Activated naive CD4-positive, alpha-beta T cell treated with anti-CD3 and anti-CD28 coated beads, Interleukin-2, amount 10 ng/mL, durations not matched to agents 7 days and 5 days (primary cell): ENCODE measurements at regions not wholly inside any gene's neighbourhood (a gene's known extent, or its start where the extent isn't known, plus 50 kb on each side); places are given as distances from the start of the nearest gene placed in this dataset.
"Not testable (repeated sequence)": the region's sequence is repeated elsewhere in the genome, so short reads cannot be mapped to it uniquely, and the experiment has no call there.

Experiments
- CTCF ChIA-PET: fragments of 350-600 bp; sonication (Branson Sonifier 250); formaldehyde crosslinking; loops from one replicate; lab custom pipeline; 2021; ENCODE audit warnings: antibody characterized with exemption; lab: Charles Lee
- DNase-seq: peaks from one replicate; pipeline ENCODE4 v3.0.0-alpha.2; 2020
- H3K27ac Mint-ChIP-seq: one replicate; pipeline ENCODE4 v1.8.0; 2021; ENCODE audit warnings: mild to moderate bottlenecking, moderate library complexity, mixed read lengths
- H3K27me3 Mint-ChIP-seq: one replicate; pipeline ENCODE4 v1.8.0; 2021; ENCODE audit warnings: mild to moderate bottlenecking, mixed read lengths
- H3K36me3 Mint-ChIP-seq: one replicate; pipeline ENCODE4 v1.8.0; 2021; ENCODE audit warnings: mixed read lengths
- H3K4me1 Mint-ChIP-seq: one replicate; pipeline ENCODE4 v1.8.0; 2021; ENCODE audit warnings: mixed read lengths
- H3K4me3 Mint-ChIP-seq: one replicate; pipeline ENCODE4 v1.8.0; 2021; ENCODE audit warnings: mild to moderate bottlenecking, moderate library complexity, mixed read lengths
- H3K9me3 Mint-ChIP-seq: one replicate; pipeline ENCODE4 v1.8.0; 2021; ENCODE audit warnings: mixed read lengths

DNA sequence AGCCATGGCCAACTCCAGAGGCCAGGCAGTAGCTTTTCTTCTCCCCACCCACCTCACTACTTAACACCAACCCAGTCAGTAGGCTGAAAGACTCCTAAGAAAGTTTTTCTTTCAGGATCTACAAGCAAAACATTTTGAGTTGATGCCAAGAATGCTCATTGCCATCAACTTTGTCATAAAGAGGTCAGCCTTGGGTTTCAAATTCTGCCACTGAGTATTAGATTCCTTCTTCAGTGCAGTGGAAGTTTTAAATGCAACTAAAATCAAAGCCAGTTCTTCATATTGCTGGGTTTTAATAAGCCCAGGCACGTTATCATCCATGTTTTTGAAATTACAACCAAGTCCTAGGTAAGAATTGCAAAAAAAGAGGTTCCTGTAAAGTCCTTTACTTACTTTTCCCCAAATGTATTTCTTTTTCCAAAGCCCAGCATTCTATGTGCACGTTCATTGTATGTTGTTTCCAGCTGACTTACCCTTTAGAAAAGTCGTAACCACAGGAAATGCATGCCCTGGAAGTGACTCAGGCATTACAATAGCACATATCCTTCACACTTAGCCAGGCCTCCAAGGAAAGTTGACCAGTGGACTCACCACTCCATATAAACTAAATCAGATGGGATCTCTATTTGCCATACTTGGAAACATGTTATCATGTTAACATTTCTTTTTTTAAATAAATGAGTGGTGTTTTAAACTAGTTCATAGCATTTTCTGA is 229.9 kb downstream of the SOX3 start:
- Mint-ChIP-seq H3K4me1 (no peaks in the 10 kb centered on the region), H3K9me3 (peaks cover 7% of the 10 kb centered on the region), H3K27ac (no peak overlapping the region), H3K4me3 (no peak overlapping the region), H3K36me3 (no peaks in the 10 kb centered on the region), H3K27me3 (no peaks in the 10 kb centered on the region)
- CTCF ChIA-PET = no interaction called here
- no peak for DNase-seq

DNA sequence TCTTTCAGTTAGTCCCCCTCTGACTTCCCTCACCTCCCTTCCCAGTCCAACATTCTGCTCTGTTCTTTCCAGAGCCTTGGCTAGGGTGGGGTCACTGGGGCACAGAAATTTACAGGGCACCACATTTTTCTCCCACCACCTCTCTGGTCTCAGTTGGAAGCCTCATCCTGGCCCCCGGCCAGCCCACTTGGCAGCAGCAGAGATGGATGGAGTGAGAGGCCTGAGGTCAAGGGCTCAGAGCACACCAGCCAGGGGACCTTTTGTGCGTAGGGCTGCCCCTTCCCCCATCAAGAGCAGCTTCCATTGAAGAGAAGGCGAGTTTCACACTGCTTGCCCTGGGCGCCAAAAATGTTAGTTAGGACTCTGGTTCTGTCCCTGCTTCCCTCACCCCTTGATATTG is 230.9 kb downstream of the SOX3 start:
- H3K9me3 Mint-ChIP-seq = peaks cover 7% of the 10 kb centered on the region
- H3K4me3 Mint-ChIP-seq = no peak overlapping the region
- CTCF ChIA-PET = no interaction called here
- no peaks in the 10 kb centered on the region for H3K36me3 Mint-ChIP-seq
- no peak for DNase-seq
- no peaks in the 10 kb centered on the region for H3K27me3 Mint-ChIP-seq
- no peak overlapping the region for H3K27ac Mint-ChIP-seq
- no peaks in the 10 kb centered on the region for H3K4me1 Mint-ChIP-seq

DNA sequence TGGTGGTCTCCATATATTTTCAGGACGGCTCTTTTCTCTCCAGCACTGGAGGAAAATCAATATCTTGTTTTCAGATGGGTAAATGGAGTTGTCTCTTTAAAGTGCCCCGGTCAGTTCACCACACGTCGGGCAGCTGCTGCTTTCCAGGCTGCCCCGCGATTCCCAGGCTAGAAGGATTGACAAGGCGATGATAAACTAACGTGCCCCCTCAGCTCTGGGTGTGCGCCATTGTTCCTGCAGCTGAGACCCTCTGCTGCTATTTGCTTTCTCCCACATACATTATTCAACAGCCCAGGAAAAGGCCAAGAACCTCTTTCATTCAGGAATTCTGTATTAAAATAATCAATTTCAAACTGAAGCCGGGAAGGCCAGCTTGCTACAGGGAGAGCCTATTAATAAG is 254.5 kb downstream of the SOX3 start:
- H3K27ac Mint-ChIP-seq = no peak overlapping the region
- no peaks in the 10 kb centered on the region for H3K27me3 Mint-ChIP-seq
- no peaks in the 10 kb centered on the region for H3K4me1 Mint-ChIP-seq
- H3K9me3 Mint-ChIP-seq = no peaks in the 10 kb centered on the region
- no peak overlapping the region for H3K4me3 Mint-ChIP-seq
- CTCF ChIA-PET = no interaction called here
- DNase-seq = no peak
- H3K36me3 Mint-ChIP-seq = no peaks in the 10 kb centered on the region

DNA sequence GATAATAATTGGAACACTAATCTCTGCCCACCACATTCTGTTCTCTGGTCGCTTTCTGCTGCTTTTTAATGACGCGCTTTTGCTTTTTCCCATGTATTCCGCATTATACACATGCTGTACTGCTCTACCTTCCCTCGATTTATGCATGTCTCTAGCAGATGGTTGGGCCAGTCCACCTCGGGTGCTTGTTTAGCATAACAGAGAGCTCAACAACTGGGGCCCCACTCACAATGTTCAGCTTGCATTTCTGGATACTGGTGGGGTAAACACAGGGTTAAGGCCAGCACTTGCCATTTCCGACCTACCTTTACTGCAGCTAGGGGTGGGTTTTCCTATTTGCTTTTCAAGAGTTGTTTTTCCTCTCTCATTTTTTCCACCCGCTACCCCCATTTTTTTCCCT is 255.8 kb downstream of the SOX3 start:
- no peak for DNase-seq
- H3K27ac Mint-ChIP-seq = peak overlapping the region; percentile 28
- H3K9me3 Mint-ChIP-seq = no peaks in the 10 kb centered on the region
- H3K27me3 Mint-ChIP-seq = no peaks in the 10 kb centered on the region
- no peak overlapping the region for H3K4me3 Mint-ChIP-seq
- no peaks in the 10 kb centered on the region for H3K36me3 Mint-ChIP-seq
- no peaks in the 10 kb centered on the region for H3K4me1 Mint-ChIP-seq
- CTCF ChIA-PET = no interaction called here

DNA sequence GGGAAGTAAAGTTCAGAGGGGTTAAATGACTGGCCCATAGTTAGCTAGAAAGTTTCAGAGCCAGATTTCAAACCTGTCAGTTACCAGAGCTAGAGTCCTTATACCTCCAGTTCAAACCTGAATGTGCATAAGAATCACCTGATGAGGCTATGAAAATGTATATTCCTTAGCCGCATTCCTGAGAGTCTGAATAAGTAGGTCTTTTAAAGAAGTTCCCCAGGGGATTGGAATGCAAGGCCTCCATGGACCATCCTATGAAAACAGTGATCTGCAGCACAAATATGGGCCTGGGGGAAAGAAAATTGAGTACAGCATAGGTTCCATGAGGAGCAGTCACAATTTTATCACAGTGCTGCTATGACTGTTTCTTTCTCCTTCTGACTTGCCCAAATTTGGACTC is 263.9 kb upstream of the CXorf66 start:
- H3K36me3 Mint-ChIP-seq = no peaks in the 10 kb centered on the region
- H3K27me3 Mint-ChIP-seq = no peaks in the 10 kb centered on the region
- CTCF ChIA-PET = no interaction called here
- no peak overlapping the region for H3K4me3 Mint-ChIP-seq
- no peak for DNase-seq
- H3K4me1 Mint-ChIP-seq = no peaks in the 10 kb centered on the region
- no peaks in the 10 kb centered on the region for H3K9me3 Mint-ChIP-seq
- H3K27ac Mint-ChIP-seq = no peak overlapping the region

DNA sequence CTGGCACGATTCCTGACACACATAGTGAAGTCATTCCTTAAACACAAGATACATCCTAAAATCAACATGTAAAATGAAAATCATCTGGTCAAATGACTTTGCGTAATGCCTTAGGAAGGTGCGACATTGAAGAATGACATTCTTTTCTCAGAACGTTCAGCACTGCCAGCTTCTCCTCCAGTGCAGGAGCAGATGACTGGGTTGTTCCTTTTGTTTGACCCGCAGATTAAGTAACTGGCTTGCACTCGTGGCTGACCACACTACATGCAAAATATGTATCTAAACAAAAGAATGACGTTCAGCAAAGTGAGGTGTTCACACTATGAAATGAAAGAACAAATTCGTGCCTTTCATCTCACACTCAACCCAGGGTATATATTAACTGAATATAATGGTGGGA is 260.7 kb upstream of the CXorf66 start:
- H3K9me3 Mint-ChIP-seq, CTCF ChIA-PET, H3K27ac Mint-ChIP-seq, H3K36me3 Mint-ChIP-seq, H3K4me3 Mint-ChIP-seq, DNase-seq, H3K27me3 Mint-ChIP-seq, H3K4me1 Mint-ChIP-seq: not testable (repeated sequence)

DNA sequence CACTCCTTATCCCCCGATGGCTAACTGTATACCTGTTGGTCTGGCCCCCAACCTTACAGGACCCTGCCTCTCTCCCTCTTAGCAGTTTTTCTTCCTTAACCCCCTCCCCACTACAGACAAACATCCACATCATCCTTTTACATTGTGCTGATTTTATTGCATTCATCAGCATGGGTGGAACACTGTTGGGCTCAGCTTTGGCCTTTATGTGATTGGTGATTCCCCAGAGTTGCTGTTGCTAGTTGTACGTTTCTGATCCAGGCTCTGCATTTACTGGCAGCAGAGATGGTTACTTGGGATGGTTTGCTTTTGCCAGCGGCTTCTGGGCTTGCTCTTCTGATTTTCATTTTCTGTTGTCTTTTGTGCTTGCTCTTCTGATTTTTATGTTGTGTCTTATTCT is 250.6 kb upstream of the CXorf66 start:
- H3K27ac Mint-ChIP-seq, H3K4me3 Mint-ChIP-seq, H3K9me3 Mint-ChIP-seq, H3K36me3 Mint-ChIP-seq, H3K27me3 Mint-ChIP-seq, DNase-seq, CTCF ChIA-PET, H3K4me1 Mint-ChIP-seq: not testable (repeated sequence)

DNA sequence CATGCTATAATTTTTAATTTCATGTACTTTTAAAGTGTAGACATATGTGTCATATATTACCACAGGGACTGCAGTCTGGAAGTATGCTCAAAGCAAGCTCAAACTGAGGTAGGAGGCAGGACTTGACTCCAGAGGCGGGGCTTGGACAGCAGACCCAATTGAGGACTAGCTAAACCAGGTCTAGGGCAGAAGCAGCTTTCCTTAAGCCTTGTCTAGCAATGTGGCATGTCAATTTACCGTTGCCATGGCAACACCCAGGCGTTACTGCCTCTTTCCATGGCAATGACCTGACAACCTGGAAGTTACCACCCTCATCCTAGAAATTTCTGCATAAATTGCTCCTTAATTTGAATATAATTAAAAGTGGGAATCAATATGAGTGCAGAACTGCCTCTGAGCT is 249.2 kb upstream of the CXorf66 start:
- H3K4me3 Mint-ChIP-seq, H3K36me3 Mint-ChIP-seq, H3K9me3 Mint-ChIP-seq, H3K27me3 Mint-ChIP-seq, CTCF ChIA-PET, H3K27ac Mint-ChIP-seq, DNase-seq, H3K4me1 Mint-ChIP-seq: not testable (repeated sequence)

DNA sequence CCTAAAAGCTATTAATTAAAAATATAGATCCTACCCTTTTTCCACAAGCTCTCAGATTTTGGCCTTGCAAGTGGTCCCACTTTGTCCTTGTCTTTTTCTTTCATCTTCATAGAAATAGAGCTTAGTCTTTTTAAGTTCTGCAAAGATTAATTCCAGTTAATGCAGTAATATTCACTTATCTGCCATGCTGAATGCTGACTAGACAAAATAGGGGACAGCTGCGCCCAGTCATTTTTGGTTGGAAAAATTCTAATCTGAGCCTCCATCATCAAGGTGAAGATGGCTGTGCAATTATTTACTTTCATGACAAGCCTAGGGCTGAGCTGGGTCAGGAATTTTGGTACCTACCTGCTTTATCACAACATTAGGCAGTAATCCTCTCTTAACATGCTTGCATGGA is 241.3 kb upstream of the CXorf66 start:
- Mint-ChIP-seq H3K4me3 (no peak overlapping the region), H3K4me1 (no peaks in the 10 kb centered on the region), H3K36me3 (no peaks in the 10 kb centered on the region), H3K27ac (no peak overlapping the region), H3K27me3 (no peaks in the 10 kb centered on the region), H3K9me3 (no peaks in the 10 kb centered on the region)
- CTCF ChIA-PET = no interaction called here
- no peak for DNase-seq

DNA sequence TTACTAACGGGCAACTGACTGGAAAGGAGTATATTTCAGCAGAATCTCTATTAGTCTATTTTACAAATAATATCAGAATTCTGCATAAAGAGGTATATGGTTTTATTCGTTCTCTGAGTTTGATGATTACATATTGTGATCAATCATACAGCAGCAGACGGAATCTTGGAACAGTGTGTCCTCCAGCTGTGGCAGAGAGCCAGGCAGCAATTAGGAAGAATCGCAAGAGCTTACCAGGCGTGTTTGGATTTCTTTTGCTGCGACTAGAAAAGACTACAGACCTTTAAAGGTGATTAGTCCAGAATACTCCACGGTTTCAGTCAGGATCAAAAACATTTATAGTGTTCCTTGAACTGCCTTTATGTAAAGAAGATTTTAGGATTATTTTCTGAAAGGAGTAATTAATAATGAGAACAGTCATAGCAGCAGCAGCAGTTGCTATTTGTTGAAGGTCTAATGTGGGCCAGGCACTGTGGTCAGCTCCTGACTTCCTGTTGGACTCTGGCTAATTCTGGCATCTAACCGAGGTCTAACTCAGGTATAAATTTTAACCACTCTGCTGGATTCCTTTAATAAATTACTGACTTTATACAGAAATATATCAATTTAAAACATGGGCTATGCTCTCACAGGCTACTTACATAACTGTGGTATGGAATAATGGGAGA is 225.3 kb upstream of the CXorf66 start:
- no peak for DNase-seq
- CTCF ChIA-PET = no interaction called here
- H3K27me3 Mint-ChIP-seq = no peaks in the 10 kb centered on the region
- no peak overlapping the region for H3K27ac Mint-ChIP-seq
- no peaks in the 10 kb centered on the region for H3K4me1 Mint-ChIP-seq
- H3K36me3 Mint-ChIP-seq = no peaks in the 10 kb centered on the region
- no peak overlapping the region for H3K4me3 Mint-ChIP-seq
- H3K9me3 Mint-ChIP-seq = no peaks in the 10 kb centered on the region

DNA sequence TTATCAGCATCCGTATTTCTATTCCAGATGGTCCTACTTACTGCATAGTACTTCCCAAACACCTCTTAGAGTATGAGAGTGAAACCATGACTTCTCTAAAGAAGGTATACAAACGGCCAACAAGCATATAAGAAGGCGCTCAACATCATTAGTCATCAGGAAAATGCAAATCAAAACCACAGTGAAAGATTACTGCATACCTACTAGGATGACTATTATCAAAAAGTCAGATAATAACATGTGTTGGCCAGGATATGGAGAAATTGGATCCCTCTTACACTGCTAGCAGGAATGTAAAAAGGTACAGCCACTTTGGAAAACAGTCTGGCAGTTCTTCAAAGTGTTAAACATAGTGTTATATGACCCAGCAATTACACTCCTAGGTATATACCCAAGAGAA is 215.3 kb upstream of the CXorf66 start:
- H3K4me1 Mint-ChIP-seq = no peaks in the 10 kb centered on the region
- CTCF ChIA-PET = no interaction called here
- H3K36me3 Mint-ChIP-seq = no peaks in the 10 kb centered on the region
- DNase-seq = no peak
- H3K27ac Mint-ChIP-seq = no peak overlapping the region
- H3K4me3 Mint-ChIP-seq = no peak overlapping the region
- no peaks in the 10 kb centered on the region for H3K9me3 Mint-ChIP-seq
- H3K27me3 Mint-ChIP-seq = no peaks in the 10 kb centered on the region

DNA sequence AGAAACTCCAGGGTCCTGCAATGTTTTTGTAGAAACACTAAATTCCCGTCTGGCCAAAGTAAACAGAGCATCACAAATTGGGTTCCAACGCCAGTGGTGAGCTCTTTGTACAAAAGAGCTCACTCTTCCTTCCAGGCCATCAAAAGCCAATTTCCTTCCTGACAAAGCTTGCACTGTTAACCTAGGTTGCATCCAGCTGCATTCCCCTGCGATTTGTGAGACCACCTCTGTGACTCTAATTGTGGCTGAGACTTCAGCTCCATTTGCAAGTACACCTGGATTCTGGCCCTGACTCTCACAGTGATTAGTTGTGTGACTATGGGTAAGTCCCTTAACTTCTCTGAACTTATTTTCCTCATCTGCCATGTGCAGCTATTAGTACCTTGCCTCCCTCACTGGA is 212.5 kb upstream of the CXorf66 start:
- no peaks in the 10 kb centered on the region for H3K9me3 Mint-ChIP-seq
- no peak for DNase-seq
- no peak overlapping the region for H3K4me3 Mint-ChIP-seq
- H3K27ac Mint-ChIP-seq = no peak overlapping the region
- CTCF ChIA-PET = no interaction called here
- no peaks in the 10 kb centered on the region for H3K4me1 Mint-ChIP-seq
- H3K27me3 Mint-ChIP-seq = no peaks in the 10 kb centered on the region
- H3K36me3 Mint-ChIP-seq = no peaks in the 10 kb centered on the region

DNA sequence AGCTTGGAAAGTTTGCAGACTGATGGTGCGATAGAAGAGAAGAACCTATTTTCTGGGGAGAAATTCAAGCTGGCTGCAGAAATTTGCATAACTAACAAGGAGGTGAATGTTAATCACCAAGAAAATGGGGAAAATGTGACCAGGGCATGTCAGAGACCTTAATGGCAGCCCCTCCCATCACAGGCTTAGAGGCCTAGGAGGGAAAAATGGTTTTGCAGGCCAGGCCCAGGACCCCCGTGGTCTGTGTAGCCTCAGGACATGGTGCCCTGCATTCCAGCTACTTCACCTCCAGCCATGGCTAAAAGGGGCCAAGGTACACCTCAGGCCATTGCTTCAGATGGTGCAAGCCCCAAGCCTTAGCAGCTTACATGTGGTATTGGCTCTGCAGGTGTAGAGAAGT is 207.1 kb upstream of the CXorf66 start:
- Mint-ChIP-seq H3K36me3 (no peaks in the 10 kb centered on the region), H3K27ac (no peak overlapping the region), H3K9me3 (no peaks in the 10 kb centered on the region), H3K27me3 (no peaks in the 10 kb centered on the region), H3K4me1 (no peaks in the 10 kb centered on the region), H3K4me3 (no peak overlapping the region)
- DNase-seq = no peak
- CTCF ChIA-PET = no interaction called here

DNA sequence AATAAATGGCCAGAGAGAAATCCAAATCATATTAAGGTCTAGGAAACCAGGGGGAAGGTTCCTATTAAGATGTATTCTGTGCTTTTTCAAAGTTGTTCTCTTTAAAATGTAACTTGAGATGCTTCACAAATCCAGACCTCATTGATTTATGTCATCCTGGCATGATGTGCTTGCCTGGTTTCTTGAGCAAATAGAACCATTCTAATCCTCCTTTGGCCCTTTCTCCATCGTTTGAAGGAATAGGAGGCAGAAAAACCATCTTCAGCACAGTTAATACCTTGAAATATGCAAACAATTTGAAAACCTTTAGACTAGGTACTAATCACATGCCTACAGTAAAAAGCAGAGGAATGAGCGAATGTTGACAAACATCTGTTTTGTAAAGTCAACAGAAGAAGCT is 202.2 kb upstream of the CXorf66 start:
- CTCF ChIA-PET = no interaction called here

DNA sequence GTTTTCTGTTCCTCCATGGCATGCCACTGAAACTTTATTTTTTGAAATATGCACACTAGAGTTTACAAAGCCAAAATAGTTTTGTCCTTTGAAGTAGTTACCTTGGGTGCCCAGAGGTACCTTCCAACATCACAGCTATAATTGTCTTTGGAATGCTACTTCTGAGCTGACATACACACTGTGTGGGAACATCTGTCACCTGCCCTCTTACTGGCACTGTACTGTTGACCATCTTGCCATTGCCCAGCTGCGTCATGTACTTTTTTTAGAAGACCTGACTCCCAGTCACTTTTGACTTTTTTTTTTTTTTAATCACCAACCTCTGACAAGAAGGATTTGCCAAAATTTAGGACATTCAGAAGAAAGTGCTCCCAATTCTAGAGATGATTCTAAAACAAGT is 200.5 kb upstream of the CXorf66 start:
- no peaks in the 10 kb centered on the region for H3K36me3 Mint-ChIP-seq
- no peak overlapping the region for H3K4me3 Mint-ChIP-seq
- H3K27me3 Mint-ChIP-seq = no peaks in the 10 kb centered on the region
- no peaks in the 10 kb centered on the region for H3K4me1 Mint-ChIP-seq
- no peak overlapping the region for H3K27ac Mint-ChIP-seq
- H3K9me3 Mint-ChIP-seq = no peaks in the 10 kb centered on the region
- CTCF ChIA-PET = no interaction called here
- no peak for DNase-seq

More for the DNA sequence above, 202.2 kb upstream of the CXorf66 start:
- Mint-ChIP-seq H3K27me3 (no peaks in the 10 kb centered on the region), H3K4me3 (no peak overlapping the region), H3K27ac (no peak overlapping the region), H3K9me3 (no peaks in the 10 kb centered on the region), H3K36me3 (no peaks in the 10 kb centered on the region), H3K4me1 (no peaks in the 10 kb centered on the region)
- DNase-seq = no peak
